ENCODE measurements at regions not wholly inside any gene's neighbourhood (a gene's known extent, or its start where the extent isn't known, plus 50 kb on each side); places are given as distances from the start of the nearest gene placed in this dataset.

- no peak for ATAC-seq
- in situ Hi-C loops (cut with MboI; ENCODE audit: low sequenced_read_pairs in 4 of 4): no loop called here
- no peak for TF ChIP-seq POLR2A (IDR thresholded peaks at IDR 0.05)
- no peak for TF ChIP-seq CTCF (IDR thresholded peaks at IDR 0.05 in 4 of 5, conservative IDR thresholded peaks at IDR 0.05 in 1 of 5)
Observed at GRCh38 chr3:191972714-191973398, 511.9 kb downstream of the PYDC2 start.

DNA sequence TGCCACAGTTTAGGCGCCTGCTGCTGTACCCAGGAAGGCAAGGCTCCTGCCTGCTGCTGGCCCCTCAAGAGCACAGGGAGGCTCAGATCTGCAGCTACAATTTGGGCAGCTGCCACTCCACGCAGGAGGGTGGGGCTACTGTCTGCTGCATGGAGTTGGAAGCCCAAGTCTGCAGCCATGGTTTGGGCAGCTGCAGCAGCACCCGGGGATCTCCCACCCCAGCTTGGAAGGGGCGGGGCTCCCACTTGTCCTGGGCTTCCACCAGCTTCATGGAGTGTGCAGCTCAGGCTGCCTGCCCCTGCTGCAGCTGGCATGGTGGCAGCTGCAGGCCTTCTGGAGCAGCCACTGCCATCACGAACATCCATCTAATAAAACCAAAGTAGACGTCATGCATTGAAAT lies 512.9 kb downstream of the PYDC2 start:
- Histone ChIP-seq H3K9me3 (no peaks in the 10 kb centered on the region), H3K4me1 (no peaks in the 10 kb centered on the region), H3K27me3 (no peaks in the 10 kb centered on the region), H3K4me3 (no peak overlapping the region), H3K36me3 (no peaks in the 10 kb centered on the region), H3K27ac (no peak overlapping the region)
- TF ChIP-seq POLR2A (IDR thresholded peaks at IDR 0.05) (no peak), CTCF (IDR thresholded peaks at IDR 0.05 in 4 of 5, conservative IDR thresholded peaks at IDR 0.05 in 1 of 5) (no peak)
- in situ Hi-C loops (cut with MboI; ENCODE audit: low sequenced_read_pairs in 4 of 4): no loop called here
- ATAC-seq: no peak
- no peak for DNase-seq
- intact Hi-C loops (cut with DNase I; ENCODE audit: low total_unique reads): no loop called here

More at GRCh38 chr3:191972714-191973398, 511.9 kb downstream of the PYDC2 start:
- Histone ChIP-seq H3K27me3 (no peaks in the 10 kb centered on the region), H3K27ac (no peak overlapping the region), H3K9me3 (no peaks in the 10 kb centered on the region), H3K4me1 (no peaks in the 10 kb centered on the region), H3K4me3 (no peak overlapping the region), H3K36me3 (no peaks in the 10 kb centered on the region)
- intact Hi-C loops (cut with DNase I; ENCODE audit: low total_unique reads): no loop called here
- DNase-seq: no peak

GRCh38 chr3:191975936-191976335 lies 515.0 kb downstream of the PYDC2 start:
- Histone ChIP-seq H3K27me3 (no peaks in the 10 kb centered on the region), H3K4me3 (no peak overlapping the region), H3K27ac (no peak overlapping the region), H3K4me1 (no peaks in the 10 kb centered on the region), H3K36me3 (no peaks in the 10 kb centered on the region), H3K9me3 (no peaks in the 10 kb centered on the region)
- no peak for TF ChIP-seq CTCF (IDR thresholded peaks at IDR 0.05 in 4 of 5, conservative IDR thresholded peaks at IDR 0.05 in 1 of 5)
- TF ChIP-seq POLR2A (IDR thresholded peaks at IDR 0.05): no peak
- intact Hi-C loops (cut with DNase I; ENCODE audit: low total_unique reads): no loop called here
- DNase-seq (no peak), ATAC-seq (no peak)
- in situ Hi-C loops (cut with MboI; ENCODE audit: low sequenced_read_pairs in 4 of 4): no loop called here

DNA sequence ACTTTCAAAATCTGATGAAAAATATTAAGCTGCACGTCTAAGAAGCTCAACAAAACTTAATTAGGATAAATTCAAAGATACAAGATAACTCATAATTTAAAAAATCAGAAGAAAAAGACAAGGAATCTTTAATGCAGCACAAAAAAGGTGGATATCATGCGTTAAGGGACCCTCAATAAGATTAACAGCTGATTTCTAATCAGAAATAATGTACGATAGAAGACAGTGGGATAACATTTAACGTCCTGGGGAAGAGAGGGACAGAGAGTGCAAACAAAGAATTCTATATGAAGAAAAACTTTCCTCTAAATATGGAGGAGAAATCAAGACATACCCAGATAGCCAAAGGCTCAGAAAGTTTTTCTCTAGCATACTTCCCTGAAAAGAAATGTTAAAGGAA lies 519.5 kb downstream of the PYDC2 start:
- TF ChIP-seq CTCF (IDR thresholded peaks at IDR 0.05 in 4 of 5, conservative IDR thresholded peaks at IDR 0.05 in 1 of 5): no peak
- TF ChIP-seq POLR2A (IDR thresholded peaks at IDR 0.05): no peak
- DNase-seq (no peak), ATAC-seq (no peak)
- Histone ChIP-seq H3K9me3 (no peaks in the 10 kb centered on the region), H3K27ac (no peak overlapping the region), H3K27me3 (no peaks in the 10 kb centered on the region), H3K4me1 (no peaks in the 10 kb centered on the region), H3K4me3 (no peak overlapping the region), H3K36me3 (no peaks in the 10 kb centered on the region)
- intact Hi-C loops (cut with DNase I; ENCODE audit: low total_unique reads) (no loop called here), in situ Hi-C loops (cut with MboI; ENCODE audit: low sequenced_read_pairs in 4 of 4) (no loop called here)

DNA sequence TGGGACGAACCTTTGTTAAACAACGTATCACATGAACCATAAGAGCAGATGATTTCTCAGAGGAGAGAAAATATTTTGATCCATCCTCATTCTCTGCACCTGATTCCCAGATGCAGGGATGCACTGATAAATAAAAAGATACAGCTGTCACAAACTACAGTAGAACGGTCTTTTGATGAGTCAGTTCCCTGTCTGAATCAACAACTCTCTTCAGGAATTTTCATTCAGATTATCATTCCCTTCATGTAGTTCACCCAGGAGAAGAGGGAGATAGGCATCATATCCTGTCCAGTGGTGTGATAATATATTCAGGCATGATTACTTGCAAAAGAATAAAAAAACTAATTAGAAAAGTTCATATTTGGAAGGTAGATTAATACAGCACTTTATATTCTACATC lies 521.5 kb downstream of the PYDC2 start:
- no peak for ATAC-seq
- H3K27ac ChIP-seq: no peak overlapping the region

More for the DNA sequence above, 521.5 kb downstream of the PYDC2 start:
- in situ Hi-C loops (cut with MboI; ENCODE audit: low sequenced_read_pairs in 4 of 4): no loop called here
- no peaks in the 10 kb centered on the region for H3K9me3 ChIP-seq
- H3K36me3 ChIP-seq: no peaks in the 10 kb centered on the region
- intact Hi-C loops (cut with DNase I; ENCODE audit: low total_unique reads): no loop called here
- H3K4me1 ChIP-seq: no peaks in the 10 kb centered on the region
- no peak for DNase-seq
- TF ChIP-seq CTCF (IDR thresholded peaks at IDR 0.05 in 4 of 5, conservative IDR thresholded peaks at IDR 0.05 in 1 of 5) (no peak), POLR2A (IDR thresholded peaks at IDR 0.05) (no peak)
- H3K4me3 ChIP-seq: no peak overlapping the region
- H3K27me3 ChIP-seq: no peaks in the 10 kb centered on the region

All from gastrocnemius medialis (tissue), 4 donors.